ENCODE measurements at regions not wholly inside any gene's neighbourhood (a gene's known extent, or its start where the extent isn't known, plus 50 kb on each side); places are given as distances from the start of the nearest gene placed in this dataset.

GRCh38 chr2:19711470-19712372, 190.1 kb downstream of the TTC32 start:
- DNase-seq = no peak

GRCh38 chr2:19710230-19710629, 191.6 kb downstream of the TTC32 start:
- DNase-seq = no peak

GRCh38 chr2:19709553-19709952, 192.2 kb downstream of the TTC32 start:
- DNase-seq = no peak

GRCh38 chr2:19708776-19709175, 193.0 kb downstream of the TTC32 start:
- DNase-seq = no peak

- DNase-seq = no peak
Observed at GRCh38 chr2:19706332-19706731, 195.5 kb downstream of the TTC32 start.

GRCh38 chr2:19702267-19702666, 199.5 kb downstream of the TTC32 start:
- DNase-seq = no peak

GRCh38 chr2:19700861-19701585, 200.8 kb downstream of the TTC32 start:
- no peak for DNase-seq

- DNase-seq = no peak
Observed at GRCh38 chr2:19697131-19697530, 204.7 kb downstream of the TTC32 start.

GRCh38 chr2:19695706-19696105, 206.1 kb downstream of the TTC32 start:
- DNase-seq = no peak

- no peak for DNase-seq
Observed at GRCh38 chr2:19691892-19692291, 209.9 kb downstream of the TTC32 start.

- DNase-seq = no peak
Observed at GRCh38 chr2:19690429-19690828, 211.4 kb downstream of the TTC32 start.

GRCh38 chr2:19689646-19690168, 212.1 kb downstream of the TTC32 start:
- DNase-seq = no peak

- no peak for DNase-seq
Observed at GRCh38 chr2:19688059-19688458, 213.7 kb downstream of the TTC32 start.

- DNase-seq = no peak
Observed at GRCh38 chr2:19687017-19687659, 214.6 kb downstream of the TTC32 start.

GRCh38 chr2:19686439-19686838, 215.3 kb downstream of the TTC32 start:
- DNase-seq = no peak

GRCh38 chr2:19685731-19686130, 216.1 kb downstream of the TTC32 start:
- DNase-seq = no peak

- DNase-seq = no peak
Observed at GRCh38 chr2:19684516-19684915, 217.3 kb downstream of the TTC32 start.

- no peak for DNase-seq
Observed at GRCh38 chr2:19683556-19683955, 218.2 kb downstream of the TTC32 start.

GRCh38 chr2:19682493-19682892, 219.3 kb downstream of the TTC32 start:
- DNase-seq = no peak

GRCh38 chr2:19677825-19678518, 223.8 kb downstream of the TTC32 start:
- DNase-seq = no peak

- no peak for DNase-seq
Observed at GRCh38 chr2:19677215-19677777, 224.5 kb downstream of the TTC32 start.

- DNase-seq = no peak
Observed at GRCh38 chr2:19676770-19677169, 225.0 kb downstream of the TTC32 start.
